Osteoblast (primary cell): ENCODE measurements at regions not wholly inside any gene's neighbourhood (a gene's known extent, or its start where the extent isn't known, plus 50 kb on each side); places are given as distances from the start of the nearest gene placed in this dataset.

Experiments
- DNase-seq: peaks from one replicate; pipeline ENCODE4 v3.0.0; 2011; ENCODE audit warnings: low spot score, mixed read lengths; ENCODE audit not compliant: insufficient read length; ENCODE audit errors: missing footprints
- H2AFZ ChIP-seq: 2 replicates; pipeline ENCODE4 v1.6.0; 2011; ENCODE audit warnings: mild to moderate bottlenecking, low read length
- H3K27ac ChIP-seq: 2 replicates; pipeline ENCODE4 v1.5.1; 2011; ENCODE audit warnings: mild to moderate bottlenecking, low read depth, low read length, moderate library complexity
- H3K27me3 ChIP-seq: 2 replicates; pipeline ENCODE4 v1.6.0; 2012; ENCODE audit warnings: mild to moderate bottlenecking, control low read depth, inconsistent platforms, low read length, moderate library complexity; ENCODE audit not compliant: insufficient read depth
- H3K36me3 ChIP-seq: 2 replicates; pipeline ENCODE4 v1.5.1; 2011; ENCODE audit warnings: mild to moderate bottlenecking, low read length, control low read depth, moderate library complexity; ENCODE audit not compliant: insufficient read depth
- H3K4me1 ChIP-seq: 2 replicates; pipeline ENCODE4 v1.5.1; 2011; ENCODE audit warnings: mild to moderate bottlenecking, low read length, control low read depth, moderate library complexity; ENCODE audit not compliant: insufficient read depth
- H3K4me2 ChIP-seq: 2 replicates; pipeline ENCODE4 v1.6.0; 2011; ENCODE audit warnings: mild to moderate bottlenecking, low read length; ENCODE audit not compliant: insufficient read depth
- H3K4me3 ChIP-seq: fragments of 200-600 bp; sonication (generic); 3 replicates; pipeline ENCODE4 v1.5.1; 2012; ENCODE audit warnings: mild to moderate bottlenecking, low read length, inconsistent platforms; ENCODE audit not compliant: insufficient read depth
- H3K79me2 ChIP-seq: 2 replicates; pipeline ENCODE4 v1.6.0; 2012; ENCODE audit warnings: mild to moderate bottlenecking, low read length, control low read depth, inconsistent platforms; ENCODE audit not compliant: insufficient read depth
- H3K9me3 ChIP-seq: 2 replicates; pipeline ENCODE4 v1.5.1; 2011; ENCODE audit warnings: low read depth, low read length, control low read depth
- H4K20me1 ChIP-seq: 2 replicates; pipeline ENCODE4 v1.6.0; 2012; ENCODE audit warnings: mild to moderate bottlenecking, low read length, control low read depth; ENCODE audit not compliant: insufficient read depth
- TF ChIP-seq, protein P1 (sequence below): IDR thresholded peaks from 2 replicates; pipeline ENCODE4 v1.5.1; 2011; ENCODE audit warnings: mild to moderate bottlenecking, low read depth, low read length, moderate library complexity; ENCODE audit errors: extremely low read depth

DNA sequence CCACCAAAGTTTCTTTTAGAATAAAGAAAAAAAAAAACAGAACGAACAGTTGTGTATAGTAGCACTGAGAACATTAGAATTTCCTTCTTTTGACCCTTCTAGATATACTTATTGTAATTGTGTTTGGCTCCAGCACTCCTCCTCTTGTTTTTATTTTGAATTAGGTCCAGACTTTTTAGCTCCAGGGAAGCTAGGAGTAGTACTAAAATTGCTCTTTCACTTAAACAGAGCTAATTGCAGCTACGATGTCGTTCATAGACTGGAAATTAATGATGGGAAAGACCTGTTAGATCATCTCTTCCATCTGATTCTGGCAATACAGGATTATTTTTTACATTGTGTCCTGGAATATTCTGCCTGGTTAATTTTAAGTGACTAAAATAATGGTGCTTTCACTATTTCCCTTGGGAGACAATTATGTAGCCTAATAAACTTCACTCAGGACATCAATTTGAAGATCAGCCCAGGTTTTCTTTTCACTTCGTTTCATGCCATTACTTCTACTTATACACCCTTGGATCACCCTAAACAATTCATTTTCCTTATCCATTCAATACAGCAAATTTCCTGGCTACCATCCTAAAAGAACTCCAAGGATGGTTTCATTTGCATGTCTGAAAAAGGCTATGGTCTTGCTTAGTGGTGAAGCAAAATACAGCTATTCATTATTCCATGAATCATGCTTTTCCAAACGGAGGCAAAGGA, 480.8 kb upstream of the TECRL start:
- no peak overlapping the region for H2AFZ ChIP-seq
- no peaks in the 10 kb centered on the region for H3K4me1 ChIP-seq
- no peaks in the 10 kb centered on the region for H3K27me3 ChIP-seq
- no peaks in the 10 kb centered on the region for H3K9me3 ChIP-seq
- no peak overlapping the region for H3K4me2 ChIP-seq
- DNase-seq: no peak
- H3K36me3 ChIP-seq: no peaks in the 10 kb centered on the region
- H3K27ac ChIP-seq: no peak overlapping the region
- TF ChIP-seq, protein P1, sequence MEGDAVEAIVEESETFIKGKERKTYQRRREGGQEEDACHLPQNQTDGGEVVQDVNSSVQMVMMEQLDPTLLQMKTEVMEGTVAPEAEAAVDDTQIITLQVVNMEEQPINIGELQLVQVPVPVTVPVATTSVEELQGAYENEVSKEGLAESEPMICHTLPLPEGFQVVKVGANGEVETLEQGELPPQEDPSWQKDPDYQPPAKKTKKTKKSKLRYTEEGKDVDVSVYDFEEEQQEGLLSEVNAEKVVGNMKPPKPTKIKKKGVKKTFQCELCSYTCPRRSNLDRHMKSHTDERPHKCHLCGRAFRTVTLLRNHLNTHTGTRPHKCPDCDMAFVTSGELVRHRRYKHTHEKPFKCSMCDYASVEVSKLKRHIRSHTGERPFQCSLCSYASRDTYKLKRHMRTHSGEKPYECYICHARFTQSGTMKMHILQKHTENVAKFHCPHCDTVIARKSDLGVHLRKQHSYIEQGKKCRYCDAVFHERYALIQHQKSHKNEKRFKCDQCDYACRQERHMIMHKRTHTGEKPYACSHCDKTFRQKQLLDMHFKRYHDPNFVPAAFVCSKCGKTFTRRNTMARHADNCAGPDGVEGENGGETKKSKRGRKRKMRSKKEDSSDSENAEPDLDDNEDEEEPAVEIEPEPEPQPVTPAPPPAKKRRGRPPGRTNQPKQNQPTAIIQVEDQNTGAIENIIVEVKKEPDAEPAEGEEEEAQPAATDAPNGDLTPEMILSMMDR: no peak
- H4K20me1 ChIP-seq: no peaks in the 10 kb centered on the region
- no peak overlapping the region for H3K4me3 ChIP-seq
- no peaks in the 10 kb centered on the region for H3K79me2 ChIP-seq

DNA sequence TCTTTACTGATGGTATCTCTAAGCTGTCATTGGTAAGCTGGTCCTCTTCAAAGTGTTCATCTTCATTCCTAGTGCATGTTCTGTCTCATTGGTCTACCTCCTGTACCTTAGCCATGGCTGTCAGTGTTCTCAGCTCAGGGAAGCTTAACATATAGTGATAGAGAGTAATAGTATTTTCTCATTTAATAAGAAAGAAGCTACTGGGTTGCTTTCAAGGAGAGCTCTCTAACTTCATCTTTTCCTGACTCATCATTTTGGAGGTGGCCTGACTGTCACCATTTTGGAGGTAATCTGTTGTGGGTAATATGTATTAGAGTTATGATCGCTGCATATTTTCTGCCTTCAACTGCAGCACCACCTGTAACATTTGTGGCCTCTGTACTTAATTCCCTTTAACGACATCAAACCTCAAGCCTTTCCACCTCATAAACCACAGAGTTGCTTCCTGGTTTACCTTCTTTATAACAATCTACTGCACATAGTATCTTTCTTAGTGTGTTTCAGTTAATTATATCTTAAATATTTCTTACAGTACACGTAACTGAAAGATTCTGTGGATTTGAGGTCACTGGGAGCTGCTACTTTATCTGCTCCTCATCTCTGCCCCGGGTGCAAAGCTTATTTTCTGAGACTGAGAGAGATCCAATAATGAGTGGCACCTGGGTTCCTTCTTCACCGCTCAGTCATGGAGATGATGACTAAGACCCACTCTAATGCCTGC, 474.0 kb upstream of the TECRL start:
- H3K4me2 ChIP-seq: no peak overlapping the region
- no peak overlapping the region for H3K4me3 ChIP-seq
- H3K27me3 ChIP-seq: no peaks in the 10 kb centered on the region
- H3K27ac ChIP-seq: no peak overlapping the region
- no peak for DNase-seq
- no peaks in the 10 kb centered on the region for H3K79me2 ChIP-seq
- no peaks in the 10 kb centered on the region for H3K36me3 ChIP-seq
- H4K20me1 ChIP-seq: no peaks in the 10 kb centered on the region
- H2AFZ ChIP-seq: no peak overlapping the region
- H3K4me1 ChIP-seq: no peaks in the 10 kb centered on the region
- TF ChIP-seq, protein P1: no peak
- H3K9me3 ChIP-seq: peaks cover 3% of the 10 kb centered on the region

DNA sequence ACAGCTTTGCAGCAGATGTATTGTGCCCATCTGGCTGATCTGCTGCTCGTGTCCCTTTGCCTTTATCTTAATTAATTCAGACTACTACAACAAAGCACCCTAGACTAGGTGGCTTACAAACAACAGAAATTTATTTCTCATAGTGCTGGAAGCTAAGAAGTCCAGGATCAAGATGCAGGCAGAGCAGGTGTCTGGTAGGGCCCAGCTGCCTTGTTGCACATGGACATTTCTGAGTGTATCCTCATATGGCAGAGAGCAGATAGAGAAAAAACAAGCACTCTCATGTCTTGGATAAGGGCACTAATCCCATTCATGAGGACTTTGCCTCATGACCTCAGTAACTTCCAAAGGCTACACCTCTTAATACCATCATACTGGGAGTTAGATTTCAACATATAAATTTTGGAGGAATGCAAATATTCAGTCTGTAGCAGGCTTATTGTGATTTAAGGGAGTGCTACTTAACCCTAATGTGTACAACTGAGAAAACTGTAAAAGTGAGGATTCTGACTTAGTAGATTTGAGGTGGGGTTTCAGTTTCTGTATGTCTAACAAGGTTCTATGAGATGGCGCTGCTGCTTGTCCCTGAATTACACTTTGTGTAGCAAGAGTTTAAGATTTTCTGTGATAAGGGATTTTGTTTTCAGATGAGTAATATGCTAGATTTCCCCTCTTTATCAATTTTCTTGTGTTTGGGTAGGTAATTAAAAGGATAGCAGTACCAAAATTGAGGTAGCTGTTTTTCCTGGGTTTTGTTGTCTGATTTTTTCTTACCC, 473.2 kb upstream of the TECRL start:
- TF ChIP-seq, protein P1: no peak
- peaks cover 3% of the 10 kb centered on the region for H3K9me3 ChIP-seq
- H3K36me3 ChIP-seq: no peaks in the 10 kb centered on the region
- H4K20me1 ChIP-seq: no peaks in the 10 kb centered on the region
- H2AFZ ChIP-seq: no peak overlapping the region
- DNase-seq: no peak
- no peaks in the 10 kb centered on the region for H3K79me2 ChIP-seq
- no peak overlapping the region for H3K4me2 ChIP-seq
- H3K27me3 ChIP-seq: no peaks in the 10 kb centered on the region
- no peak overlapping the region for H3K27ac ChIP-seq
- no peaks in the 10 kb centered on the region for H3K4me1 ChIP-seq
- H3K4me3 ChIP-seq: no peak overlapping the region

DNA sequence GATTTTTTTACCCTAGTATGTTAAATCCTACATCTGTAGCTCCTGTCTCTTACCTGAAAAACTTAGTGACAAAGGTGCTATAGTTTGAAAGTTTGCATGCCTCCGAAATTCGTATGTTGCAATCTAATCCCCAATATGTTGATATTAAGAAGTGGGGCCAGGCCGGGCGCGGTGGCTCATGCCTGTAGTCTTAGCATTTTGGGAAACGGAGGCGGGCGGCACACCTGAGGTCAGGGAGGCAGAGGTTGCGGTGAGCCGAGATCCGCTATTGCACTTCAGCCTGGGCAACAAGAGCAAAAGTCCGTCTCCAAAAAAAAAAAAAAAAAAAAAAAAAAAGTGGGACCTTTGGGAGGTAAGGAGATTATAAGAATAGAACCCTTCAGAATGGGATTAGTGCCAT, 471.3 kb upstream of the TECRL start:
- Histone ChIP-seq H3K9me3 (peaks cover 3% of the 10 kb centered on the region), H3K4me1 (no peaks in the 10 kb centered on the region), H3K79me2 (no peaks in the 10 kb centered on the region), H3K27ac (no peak overlapping the region), H2AFZ (no peak overlapping the region), H3K27me3 (no peaks in the 10 kb centered on the region), H3K4me2 (no peak overlapping the region), H4K20me1 (no peaks in the 10 kb centered on the region), H3K4me3 (no peak overlapping the region), H3K36me3 (no peaks in the 10 kb centered on the region)
- TF ChIP-seq, protein P1: no peak
- no peak for DNase-seq
